NCI-H2081 (cell line): ENCODE measurements at regions not wholly inside any gene's neighbourhood (a gene's known extent, or its start where the extent isn't known, plus 50 kb on each side); places are given as distances from the start of the nearest gene placed in this dataset.

ENCODE experiments used
- DNase-seq, 2 experiments: peaks; one replicate each; lab custom pipeline; 2025; lab: John Stamatoyannopoulos, UW

DNA sequence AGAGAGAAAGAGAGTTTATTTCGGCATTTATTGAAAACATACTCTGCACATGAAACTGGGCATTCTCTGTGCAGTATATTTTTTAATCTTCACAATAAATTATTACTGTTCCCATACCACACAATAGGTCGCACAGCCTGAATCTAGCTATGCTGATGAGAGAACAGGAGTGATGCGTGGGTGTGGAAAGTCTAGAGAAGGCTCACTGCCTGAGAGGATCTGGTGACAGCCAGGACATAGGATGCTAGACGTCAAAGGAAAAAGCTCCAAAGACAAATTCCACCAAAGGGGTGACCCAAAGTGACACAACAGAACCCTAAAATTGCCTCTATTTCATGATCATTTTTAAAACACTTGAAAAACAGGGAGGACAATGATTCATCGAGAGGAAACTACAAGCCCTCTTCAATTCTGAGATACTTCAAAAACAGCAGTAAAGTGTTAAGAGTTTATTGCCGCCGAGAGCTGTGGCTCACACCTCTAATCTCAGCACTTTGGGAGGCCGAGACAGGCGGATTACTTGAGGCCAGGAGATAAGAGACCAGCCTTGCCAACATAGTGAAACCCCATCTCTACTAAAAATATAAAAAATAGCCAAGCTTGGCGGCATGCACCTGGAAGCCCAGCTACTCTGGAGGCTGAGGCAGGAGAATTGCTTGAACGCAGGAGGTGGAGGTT lies 189.6 kb upstream of the NBEA start:
- DNase-seq, result no peak

DNA sequence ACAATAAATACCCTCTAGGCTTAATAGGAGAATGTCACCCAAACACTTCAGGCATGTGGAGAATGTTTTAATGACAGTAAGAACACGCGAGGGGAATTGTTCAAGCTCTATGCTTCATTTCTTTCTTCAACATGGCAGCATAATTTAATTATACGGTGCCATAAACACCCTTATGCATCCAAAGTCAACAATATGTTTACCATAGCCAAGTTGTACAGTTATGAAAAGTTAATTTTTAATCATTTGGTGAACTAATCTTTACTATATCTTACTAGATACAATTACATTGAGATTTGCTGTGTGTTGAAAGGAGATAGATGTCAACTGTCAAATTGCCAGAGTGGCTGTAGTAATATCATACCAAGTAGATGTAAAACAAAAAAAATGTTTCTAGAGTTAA lies 185.9 kb upstream of the NBEA start:
- no peak for DNase-seq

DNA sequence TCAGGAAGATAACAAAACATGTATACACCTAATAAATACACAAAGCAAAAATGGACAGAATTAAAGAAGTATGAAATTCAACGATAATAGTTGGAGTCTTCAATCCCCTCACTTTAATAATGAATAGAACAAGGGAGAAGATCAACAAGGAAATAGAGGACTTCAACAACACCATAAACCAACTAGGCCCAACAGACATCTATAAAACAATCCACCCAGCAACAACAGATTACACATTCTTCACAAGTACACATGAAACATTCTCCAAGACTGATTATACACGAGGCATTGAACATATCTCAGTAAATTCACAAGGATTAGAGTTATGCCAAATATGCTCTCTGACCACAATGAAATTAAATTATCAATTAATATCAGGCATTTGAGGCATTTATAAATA lies 185.5 kb upstream of the NBEA start:
- no peak for DNase-seq

DNA sequence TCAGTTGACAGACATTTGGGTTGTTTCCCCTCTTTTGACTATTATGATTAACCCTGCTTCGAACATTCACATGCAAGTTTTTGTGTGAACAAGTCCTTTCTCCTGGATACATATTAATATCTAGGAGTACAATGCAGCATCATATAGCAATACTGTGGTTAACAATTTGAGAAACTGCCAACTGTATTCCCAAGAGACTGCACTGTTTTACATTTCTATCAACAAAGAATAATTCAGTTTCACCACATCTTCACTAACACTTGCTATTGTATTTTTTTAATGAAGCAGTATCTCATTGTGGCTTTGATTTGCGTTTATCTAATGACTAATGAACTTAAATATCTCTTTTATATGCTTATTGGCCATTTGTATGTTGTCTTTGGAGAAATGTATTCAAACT lies 184.6 kb upstream of the NBEA start:
- DNase-seq, result no peak

DNA sequence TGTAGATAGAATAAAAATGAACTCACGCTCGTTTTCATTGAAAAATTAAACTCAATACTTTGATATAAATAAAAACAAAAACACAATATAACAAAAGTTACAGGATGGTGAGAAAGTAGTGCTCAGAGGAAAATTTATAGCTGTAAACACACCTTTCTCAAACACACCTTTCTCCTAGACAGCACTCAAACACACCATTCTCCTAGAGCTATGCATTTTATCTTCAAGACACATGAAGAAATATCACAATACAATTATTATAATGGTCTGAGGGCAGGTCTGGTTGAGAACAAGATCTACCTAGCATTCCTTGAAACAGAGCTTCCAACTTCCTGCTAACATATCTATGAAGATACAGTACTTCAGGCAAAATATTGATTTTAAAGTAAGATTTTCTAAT lies 183.4 kb upstream of the NBEA start:
- DNase-seq, result no peak

DNA sequence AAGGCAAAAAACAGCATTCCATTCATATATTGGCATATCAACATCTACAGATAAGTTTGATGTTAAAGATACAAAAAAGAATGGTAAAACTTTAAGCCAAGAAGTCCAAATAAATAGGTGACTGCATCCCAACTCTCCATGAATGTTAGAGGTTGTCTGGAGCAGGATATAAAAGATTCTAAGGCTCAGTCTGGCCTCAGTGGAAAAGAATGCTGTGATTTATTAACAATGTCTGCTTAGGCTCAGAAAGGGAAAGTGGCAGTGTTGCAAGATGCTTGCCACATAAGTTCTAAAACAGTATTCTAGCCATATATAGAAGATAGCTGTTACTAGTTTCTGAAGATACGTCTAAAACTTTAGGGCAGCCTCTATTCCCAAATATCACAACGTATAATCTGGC lies 179.8 kb upstream of the NBEA start:
- no peak for DNase-seq

DNA sequence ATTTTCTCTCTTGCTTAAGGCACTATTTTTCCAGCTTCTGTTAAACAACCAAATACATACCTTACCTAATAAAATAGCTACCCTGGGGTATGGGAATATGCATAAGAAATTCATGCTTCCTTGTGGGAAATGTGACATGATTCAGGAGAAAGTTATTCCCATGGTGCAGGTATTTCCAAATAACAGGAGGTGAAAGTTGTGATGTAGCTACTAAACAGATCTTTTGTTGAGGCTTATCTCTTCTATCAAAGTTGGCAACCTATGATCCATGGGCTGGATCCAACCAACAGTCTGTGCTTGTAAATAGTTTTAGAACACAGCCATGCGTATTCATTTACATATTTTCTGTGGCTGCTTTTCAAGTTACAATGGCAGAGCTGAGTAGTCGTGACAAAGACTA lies 177.8 kb upstream of the NBEA start:
- DNase-seq, result no peak

DNA sequence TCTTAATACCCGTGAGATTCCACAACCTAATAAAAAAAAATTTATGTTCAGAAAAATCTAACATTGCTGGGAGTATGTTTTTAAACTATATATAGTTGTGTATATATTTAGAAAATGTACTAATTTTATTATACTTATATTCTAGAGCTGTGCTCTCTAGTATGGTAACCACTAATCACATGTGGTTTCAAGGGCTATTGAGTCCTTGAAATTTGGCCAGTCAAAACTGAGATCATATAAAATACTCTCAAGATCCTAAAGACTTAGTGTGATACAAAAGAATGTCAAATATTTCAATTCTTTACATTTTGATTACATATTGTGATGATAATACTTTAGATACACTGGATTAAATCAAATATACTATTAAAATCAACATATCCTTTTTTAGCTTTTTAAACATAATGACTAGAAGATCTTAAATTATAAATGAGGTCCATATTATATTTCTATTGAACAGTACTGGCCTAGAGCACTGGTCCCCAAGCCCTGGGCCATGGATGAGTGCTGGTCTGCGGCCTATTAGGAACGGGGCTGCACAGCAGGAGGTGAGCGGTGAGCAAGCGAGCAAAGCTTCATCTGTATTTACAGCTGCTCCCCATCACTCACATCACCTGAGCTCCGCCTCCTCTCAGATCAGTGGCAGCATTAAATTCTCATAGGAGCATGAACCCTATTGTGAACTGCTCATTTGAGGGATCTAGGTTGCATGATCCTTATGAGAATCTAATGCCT lies 176.5 kb upstream of the NBEA start:
- no peak for DNase-seq

DNA sequence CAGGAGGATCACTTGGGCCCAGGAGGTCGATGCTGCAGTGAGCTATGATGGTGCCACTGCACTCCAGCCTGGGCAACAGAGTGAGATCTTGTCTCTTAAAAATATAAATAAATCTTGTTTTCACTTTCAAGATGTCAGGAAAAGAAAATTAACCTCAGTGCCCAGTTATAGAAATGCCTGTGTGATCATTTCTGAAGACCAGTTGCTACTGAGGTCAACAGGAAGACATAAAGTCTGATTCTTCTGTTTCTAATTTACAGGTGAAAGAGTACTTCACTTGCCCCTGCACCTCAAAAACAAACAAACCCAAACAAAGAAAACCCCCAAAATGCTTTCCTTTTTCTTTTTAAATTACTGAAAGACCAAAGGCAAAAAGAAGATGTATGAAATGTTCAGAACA lies 174.3 kb upstream of the NBEA start:
- no peak for DNase-seq

DNA sequence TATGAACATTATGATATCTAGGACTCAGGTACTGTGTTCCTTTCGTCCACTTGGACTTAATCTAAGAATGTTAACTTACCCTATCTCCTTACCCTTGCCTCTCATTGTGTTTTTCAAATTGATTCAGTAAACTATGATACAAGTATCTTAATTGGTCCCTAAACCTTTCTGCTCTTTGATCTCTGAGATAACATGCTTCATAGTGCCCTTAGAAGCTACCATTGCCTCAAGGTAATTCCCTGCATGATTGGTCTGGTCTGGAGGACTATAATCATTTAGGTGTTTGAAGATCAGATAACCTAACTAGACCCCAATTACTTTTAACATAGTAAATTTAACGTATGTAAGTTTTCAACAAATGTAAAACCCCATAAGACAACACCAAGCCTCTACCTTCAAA lies 169.9 kb upstream of the NBEA start:
- DNase-seq, result no peak

DNA sequence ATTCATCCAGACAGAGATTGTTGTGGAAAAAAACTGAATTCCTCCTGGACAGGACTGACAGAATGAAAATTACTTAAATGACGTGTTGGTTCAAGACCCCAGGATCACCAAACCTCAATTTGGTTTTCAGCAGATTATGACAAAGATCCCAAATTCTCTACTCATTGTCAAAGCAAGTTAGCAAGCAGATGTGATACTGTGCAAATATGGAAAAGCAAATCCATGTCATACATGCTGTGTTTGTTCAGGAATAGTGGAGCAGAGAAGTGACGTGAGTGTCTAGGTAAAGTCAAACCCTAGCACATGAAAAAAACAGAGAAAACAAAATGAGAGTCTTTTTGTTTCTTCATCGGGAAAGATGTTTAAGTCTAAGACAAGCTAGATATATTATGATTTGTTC lies 169.2 kb upstream of the NBEA start:
- peak in 1 of 2 experiments; percentile 9 for DNase-seq

DNA sequence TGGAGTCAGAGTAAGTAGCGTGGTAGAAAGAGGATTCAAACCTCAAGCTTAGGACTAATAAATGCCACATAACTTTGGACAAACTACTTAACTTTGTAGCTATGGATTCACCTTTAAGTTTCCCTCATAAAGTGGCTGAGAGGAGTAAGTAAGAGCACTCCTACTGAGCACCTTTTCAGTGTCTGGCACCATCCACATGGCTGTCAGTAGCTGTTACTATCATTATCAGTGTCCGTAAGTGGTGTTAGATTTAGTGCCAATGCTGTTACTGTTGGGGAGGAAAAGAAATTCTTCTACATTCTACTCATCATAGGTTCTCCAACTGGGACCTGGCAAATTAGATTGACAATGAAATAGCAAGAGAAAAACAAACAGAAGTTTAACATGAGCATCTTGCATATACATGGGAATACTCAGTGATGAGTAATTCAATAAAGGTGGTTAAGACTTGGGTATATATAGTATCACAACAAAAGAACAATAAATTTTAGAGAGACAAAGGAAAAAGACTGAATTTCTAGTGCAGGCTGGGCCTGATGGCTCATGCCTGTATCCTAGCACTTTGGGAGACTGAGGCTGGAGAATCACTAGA lies 165.6 kb upstream of the NBEA start:
- no peak for DNase-seq

DNA sequence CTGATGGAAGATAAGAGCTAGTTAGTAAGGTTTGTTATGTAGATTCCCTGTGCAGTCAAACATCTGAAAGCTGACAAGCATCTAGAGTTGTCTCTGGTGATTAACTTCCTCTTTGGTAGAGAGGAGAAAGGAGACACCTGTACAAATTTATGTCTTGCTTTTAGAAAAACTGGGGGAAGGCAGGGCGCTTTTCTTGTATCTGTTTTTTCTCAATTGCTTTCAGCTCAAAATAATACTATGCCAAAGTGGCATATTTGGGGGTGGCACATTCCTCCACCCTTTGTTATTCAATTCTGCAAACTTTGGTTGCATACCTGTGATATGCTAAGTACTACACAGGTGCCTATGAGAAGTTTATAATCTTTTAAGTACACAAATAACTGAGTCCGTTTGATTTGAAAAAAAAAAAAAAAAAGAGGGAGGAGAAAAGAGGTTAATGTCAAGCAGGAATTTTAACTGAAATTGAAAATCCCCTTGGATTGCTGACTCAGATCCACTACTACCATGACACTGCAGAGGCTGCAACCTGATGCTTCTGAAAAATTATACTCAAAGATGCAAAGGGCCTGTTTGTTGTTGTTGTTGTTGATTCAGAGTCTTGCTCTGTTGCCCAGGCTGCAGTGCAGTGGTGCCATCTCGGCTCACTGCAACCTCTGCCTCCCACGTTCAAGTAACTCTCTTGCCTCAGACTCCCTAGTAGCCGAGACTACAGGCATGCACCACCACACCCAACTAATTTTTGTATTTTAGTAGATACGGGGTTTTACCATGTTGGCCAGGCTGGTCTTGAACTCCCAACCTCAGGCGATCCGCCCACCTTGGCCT lies 164.8 kb upstream of the NBEA start:
- DNase-seq, result no peak

DNA sequence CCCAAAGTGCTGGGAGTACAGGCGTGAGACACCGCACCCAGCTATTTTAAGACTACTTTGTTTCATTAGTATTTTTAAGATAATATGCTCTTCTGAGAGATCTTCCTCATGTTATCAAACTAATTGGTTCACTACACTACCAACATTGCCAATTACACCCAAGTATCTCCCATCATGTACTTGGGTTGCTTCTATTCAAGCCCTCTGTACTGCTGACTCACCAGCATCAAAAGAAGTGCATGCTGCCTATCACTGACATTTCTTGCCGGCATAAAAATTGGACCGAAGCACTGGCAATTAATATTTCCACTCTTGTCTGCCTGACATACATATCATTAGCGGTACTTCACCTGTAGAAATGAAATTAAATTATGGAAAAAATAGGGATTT lies 164.2 kb upstream of the NBEA start:
- no peak for DNase-seq

DNA sequence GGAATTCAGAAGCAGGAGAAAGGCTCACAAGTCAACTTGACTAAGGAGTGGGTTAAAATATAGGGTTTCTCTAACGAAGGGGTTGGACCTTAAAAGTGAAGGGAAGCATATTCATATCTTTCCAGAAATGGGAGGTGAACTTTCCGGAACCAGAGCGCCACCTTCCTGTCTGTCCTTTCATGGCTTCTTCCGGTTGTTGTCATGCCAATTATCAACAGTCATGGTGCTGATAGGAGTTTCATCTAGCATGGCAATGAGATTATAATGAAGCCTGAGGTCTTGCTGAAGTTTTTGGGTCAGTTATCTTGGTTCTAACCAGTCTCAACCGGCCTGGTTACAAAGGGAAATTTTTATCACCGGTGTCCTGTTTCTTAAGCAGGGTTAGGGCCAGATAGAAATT lies 162.9 kb upstream of the NBEA start:
- DNase-seq, result no peak

DNA sequence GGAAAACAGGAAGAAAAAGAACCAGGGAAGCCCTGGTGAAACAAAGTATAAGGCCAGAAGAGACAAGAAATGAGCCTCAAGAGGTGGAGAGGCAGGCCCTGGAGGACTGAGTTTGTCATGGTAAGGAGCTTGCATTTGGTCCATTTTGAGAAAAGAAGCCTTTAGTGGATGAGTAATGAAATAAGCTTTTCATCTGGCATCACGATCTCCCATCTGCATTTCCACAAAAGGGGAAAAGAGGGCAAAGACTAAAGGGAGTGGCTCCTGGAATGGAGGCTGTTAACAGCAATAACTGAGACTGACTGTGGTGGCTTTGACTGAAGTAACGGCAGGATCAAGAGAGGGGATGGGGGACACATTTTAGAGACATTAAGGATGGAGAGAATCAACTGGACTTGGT lies 148.8 kb upstream of the NBEA start:
- DNase-seq, result no peak

DNA sequence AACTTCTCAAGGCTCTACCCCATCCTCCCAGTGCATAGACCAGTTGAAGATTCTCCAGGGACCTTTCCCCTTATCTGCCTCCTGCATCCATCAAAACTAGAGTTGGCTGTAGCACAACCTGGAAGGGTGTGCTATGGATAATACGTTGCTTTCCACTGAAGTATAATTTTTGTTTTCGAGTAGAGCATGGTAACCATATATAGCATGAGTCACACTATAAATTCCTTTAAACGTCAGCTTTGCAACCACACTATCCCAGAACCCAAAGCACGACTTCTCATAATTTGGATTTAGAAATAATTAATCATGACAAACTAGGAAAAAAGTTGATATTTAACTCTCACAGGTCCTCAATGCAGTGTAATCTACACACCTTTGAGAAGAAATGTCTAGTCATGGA lies 138.3 kb upstream of the NBEA start:
- no peak for DNase-seq

DNA sequence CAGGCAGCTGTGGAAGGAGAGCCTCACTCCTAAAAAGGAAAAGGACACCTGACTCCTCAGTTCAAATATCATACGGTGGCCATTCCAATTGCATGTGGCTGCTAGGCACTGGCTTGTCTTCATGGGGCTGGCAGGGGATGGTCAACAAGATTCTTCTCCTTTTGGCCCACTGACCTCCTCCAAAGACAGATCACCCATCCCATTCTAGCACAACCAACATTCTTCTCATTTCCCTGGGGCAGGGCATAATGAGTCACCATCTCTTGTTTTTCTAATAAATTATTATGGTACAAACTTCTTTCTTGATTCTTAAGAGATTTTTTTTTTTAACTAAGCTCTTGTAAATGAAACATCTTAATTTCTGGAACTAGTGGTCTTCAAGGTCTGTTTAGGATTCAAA lies 136.7 kb upstream of the NBEA start:
- DNase-seq, result no peak

DNA sequence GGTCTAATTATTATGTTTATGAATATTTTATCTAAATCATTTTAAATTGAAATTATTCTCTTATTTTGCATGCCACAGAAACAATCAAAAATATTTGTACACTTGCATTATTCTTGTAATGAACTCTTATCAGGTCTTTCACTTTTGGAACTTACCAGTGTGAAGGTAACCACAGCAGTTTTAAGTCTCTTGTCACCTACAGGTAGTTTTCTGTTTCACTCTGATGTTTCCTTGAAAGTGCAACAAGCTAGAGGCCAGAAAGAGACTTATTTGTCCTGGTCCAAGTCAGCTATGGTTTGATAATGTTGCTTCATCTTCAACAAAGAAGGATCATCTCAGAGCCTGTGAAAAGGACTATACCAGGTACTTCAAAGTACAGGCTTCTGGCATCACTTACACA lies 133.4 kb upstream of the NBEA start:
- no peak for DNase-seq

DNA sequence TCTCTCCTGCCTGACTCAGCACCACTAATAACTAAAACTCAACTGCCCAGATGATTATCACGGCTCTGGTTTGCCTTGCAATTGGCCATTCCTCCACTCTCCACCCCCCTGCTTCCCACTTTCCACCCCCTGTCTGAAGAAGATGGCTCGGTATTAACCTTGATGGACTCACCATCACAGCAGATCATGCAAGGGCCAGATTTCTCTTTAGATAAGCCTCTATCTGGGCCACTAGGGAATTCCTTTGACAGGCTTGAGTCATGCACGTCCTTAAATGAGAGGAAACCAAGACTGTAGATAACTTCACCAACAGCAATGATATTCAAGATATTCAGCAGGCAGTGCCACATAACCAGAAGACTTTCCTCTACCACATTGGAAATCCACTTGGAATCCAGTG lies 131.1 kb upstream of the NBEA start:
- no peak for DNase-seq

DNA sequence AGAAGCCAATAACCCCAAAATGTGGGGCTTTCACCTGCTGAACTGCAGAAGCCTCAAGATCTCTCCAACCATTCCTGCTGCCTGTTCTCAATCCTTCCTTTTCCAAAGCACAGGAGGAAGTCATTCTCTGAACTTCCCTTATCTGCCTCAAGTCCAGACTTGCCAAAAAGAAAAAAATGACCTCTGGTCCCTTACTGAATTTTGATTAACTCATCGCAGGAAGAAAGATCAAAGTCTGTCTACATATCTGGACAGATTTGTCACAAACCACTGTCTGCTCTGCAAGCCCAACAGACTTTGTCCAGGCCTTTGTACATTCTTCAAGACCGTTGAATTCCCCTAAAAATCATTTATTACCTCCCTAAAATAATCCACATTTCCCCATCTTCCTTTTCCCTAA lies 126.5 kb upstream of the NBEA start:
- DNase-seq, result no peak

DNA sequence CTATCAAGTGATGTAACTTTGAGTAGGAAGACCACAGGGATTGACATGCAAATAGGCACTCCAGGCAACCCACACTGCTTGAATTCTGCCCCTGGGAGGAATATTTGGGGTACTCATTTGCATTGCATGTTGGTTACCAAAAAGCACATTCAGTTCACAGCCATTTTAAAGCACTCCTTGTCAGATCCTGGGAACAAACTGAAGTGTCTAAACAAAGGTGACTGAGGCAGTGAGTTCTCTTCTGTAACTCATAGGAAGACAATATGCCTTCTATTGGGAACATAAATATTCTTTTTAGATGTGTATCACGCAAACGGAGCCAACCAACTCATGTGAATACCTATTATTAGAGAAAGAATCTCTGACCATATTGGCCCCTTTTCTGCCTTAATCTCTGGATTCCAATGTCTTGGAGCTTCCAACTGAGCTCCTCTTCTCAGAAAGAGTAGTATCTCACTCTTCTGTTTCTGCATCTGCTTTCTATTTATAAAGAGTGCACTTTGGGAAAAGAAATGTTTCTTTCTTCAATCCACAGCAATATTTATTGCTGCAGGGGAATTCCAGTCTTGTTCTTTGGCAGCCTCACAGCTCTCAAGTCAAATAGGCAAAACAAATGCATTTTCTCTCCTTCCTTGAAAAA lies 125.7 kb upstream of the NBEA start:
- DNase-seq, result no peak
